ENCODE measurements at regions not wholly inside any gene's neighbourhood (a gene's known extent, or its start where the extent isn't known, plus 50 kb on each side); places are given as distances from the start of the nearest gene placed in this dataset.

- no peak for DNase-seq
These were observed 1084.9 kb upstream of the RBFOX1 start for GRCh38 chr16:6247775-6248174.

- no peak for DNase-seq
These were observed 1085.5 kb upstream of the RBFOX1 start for GRCh38 chr16:6247150-6247549.

DNA sequence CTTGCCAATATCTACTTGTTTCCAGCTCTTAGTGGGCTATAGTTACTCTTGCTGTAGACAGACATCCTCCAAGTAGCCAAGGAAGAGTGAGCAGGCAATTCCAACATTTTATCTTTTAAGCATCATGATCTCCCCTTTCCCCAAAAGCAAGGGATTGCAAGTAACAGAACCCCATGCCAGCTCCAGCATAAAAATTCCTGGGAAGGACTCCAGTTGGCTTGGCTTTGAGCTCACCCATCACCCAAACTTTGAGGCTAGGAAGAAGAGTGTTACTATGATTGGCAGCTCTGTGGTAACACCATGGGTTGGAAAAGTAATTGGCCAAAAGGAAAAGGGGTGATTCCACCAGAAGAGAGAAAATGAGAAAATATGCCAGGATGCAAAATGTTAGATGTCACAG, 1086.4 kb upstream of the RBFOX1 start:
- DNase-seq: no peak

GRCh38 chr16:6232056-6232455, 1100.6 kb upstream of the RBFOX1 start:
- DNase-seq: no peak

DNA sequence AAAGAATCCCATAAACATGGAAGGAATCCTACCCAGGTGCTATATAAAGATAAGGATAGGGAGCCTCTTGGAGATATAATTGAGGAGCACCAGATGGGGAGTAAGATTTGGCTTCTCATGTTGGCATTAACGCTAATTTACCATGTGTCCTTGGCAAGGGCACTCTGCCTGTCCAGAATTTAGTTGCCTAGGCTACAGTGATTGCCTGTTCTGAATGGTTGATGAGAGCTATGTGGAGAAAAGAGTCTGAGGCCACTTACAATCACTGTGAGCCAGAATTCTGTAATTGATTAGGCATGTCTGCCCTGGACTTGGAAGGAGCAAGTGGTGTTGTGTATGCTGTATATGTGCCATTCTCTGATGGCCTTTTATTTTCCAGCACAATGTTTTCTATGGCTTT, 1101.2 kb upstream of the RBFOX1 start:
- no peak for DNase-seq

- DNase-seq: no peak
These were observed 1103.5 kb upstream of the RBFOX1 start for GRCh38 chr16:6229186-6229585.

- no peak for DNase-seq
These were observed 1113.8 kb upstream of the RBFOX1 start for GRCh38 chr16:6218855-6219254.

DNA sequence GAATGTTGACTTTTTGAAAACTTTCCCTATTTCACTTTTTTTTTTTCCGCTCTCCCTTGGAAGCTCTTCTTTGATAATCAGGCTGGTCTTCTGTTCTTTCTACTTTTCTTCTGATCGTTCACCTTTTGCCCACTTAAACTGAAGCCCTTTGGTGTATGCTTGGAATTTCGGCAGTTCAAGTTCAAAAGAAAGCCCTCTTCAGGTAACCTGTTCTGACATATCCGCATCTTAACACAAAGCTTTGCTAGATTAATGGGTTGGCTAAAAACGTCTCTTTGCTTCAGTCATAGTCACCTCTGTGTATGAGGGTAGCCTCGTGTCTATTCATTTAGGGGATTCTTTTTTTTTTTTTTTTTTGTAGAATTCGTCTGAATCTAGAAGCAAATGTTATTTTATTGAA, 1115.8 kb upstream of the RBFOX1 start:
- no peak for DNase-seq

- no peak for DNase-seq
These were observed 1114.0 kb upstream of the EEF2KMT start for GRCh38 chr16:6211644-6212043.

DNA sequence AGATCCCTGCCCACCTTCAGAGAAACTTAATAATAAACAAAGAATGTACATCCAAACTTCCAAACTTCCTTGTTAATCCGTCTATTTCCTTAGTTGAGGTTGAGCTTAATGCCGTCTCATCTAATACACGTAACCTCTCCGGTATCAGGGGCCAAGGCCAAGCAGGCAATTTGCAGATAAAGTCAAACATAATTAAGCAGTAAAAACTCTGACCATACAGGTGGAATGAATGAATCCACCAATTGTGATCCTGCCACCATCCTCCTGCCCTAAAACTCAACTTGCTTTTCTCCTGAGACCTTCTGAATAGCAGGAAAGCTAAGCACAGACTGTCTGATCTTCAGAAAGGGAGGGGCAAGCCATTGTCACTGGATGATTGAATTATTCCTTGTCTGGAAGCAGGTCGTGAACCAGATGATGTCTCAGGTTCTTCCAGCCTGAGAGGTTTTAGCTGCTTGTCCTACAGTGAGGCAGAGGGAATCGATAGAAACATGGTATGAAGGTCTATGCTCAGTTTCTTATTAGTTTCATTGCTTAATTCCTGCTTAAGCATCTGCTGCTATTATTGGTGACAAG, 1111.8 kb upstream of the EEF2KMT start:
- no peak for DNase-seq

- DNase-seq: no peak
These were observed 1110.0 kb upstream of the EEF2KMT start for GRCh38 chr16:6207580-6207979.

- DNase-seq: no peak
These were observed 1109.5 kb upstream of the EEF2KMT start for GRCh38 chr16:6207124-6207523.

GRCh38 chr16:6206080-6206479, 1108.5 kb upstream of the EEF2KMT start:
- no peak for DNase-seq

- no peak for DNase-seq
These were observed 1107.3 kb upstream of the EEF2KMT start for GRCh38 chr16:6204945-6205344.

- no peak for DNase-seq
These were observed 1103.3 kb upstream of the EEF2KMT start for GRCh38 chr16:6200861-6201260.

DNA sequence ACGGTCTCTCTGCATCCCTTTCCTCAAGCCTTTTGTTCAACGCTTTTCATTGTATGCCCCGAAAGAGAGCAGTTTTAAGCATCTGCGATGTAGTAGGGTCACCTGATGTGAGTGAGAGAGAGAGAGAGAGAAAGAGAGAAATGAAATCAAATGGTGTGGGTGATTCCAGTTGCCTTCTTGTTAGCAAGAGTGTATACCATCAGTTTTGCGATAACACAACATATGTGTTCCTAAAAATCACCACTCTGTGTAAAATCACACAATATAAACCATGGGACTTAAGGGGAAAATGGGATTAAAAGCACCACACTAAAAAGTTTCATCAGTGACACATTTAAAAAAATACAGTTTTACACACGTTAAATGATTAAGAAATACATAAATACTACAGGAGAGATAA, 1102.7 kb upstream of the EEF2KMT start:
- DNase-seq: no peak

GRCh38 chr16:6195966-6196365, 1098.4 kb upstream of the EEF2KMT start:
- no peak for DNase-seq

DNA sequence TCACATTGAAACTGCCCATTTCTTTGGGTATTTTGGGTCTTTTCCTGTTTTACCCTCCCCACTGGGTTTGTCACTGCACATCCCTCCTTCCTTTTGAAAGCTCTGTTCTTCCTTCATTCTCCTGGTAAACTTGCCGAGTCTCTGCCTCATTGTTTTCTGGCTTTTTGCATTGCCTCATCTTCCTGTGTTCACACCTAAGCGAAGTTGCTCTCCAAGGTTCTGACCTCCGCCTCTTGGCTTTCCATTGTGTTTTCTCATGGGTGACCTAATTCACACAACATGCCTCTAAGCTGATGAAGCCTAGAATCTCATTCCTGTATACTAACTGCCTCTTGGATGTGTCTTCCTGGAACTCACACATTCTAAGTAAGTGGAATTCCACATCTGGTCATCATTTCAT, 1096.1 kb upstream of the EEF2KMT start:
- no peak for DNase-seq

DNA sequence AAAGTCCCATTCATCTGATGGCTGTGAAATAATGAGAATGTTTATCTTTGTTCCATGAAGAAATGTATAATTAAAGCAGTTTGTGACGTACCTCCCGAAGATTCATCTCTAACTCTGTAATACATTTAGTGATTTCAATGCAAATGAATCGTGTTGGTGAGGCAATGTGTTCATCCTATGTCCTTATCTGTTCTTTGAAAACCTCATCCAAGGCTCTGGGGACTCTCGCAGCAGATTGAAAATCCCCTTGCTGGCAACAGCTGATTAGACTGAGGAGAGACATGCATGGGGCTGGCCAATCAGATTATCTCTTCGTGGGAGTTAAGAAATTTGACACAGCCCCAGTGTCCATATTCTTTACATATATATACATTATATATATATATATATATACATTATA, 1095.4 kb upstream of the EEF2KMT start:
- DNase-seq: no peak

- no peak for DNase-seq
These were observed 1094.9 kb upstream of the EEF2KMT start for GRCh38 chr16:6192532-6192931.

GRCh38 chr16:6190776-6191175, 1093.2 kb upstream of the EEF2KMT start:
- DNase-seq: no peak

DNA sequence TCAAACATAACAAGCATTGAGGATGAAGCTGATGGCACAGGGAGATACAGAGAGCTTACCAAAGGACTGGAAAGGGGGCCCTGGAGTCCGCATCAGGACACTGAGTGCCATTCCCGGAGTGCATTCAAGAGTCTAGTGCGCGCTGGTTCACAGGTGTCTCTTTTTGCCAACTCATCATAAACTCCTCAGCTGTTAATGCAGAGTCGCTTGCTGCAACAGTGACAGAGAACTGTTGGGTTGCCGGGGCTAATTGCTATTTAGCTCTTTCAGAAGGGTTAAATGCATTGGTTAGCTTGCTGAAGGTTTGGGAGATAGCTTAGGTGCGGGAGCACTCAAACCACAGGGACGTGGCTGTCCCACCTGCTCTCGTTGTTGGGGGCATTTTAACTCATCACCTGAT, 1091.6 kb upstream of the EEF2KMT start:
- no peak for DNase-seq

DNA sequence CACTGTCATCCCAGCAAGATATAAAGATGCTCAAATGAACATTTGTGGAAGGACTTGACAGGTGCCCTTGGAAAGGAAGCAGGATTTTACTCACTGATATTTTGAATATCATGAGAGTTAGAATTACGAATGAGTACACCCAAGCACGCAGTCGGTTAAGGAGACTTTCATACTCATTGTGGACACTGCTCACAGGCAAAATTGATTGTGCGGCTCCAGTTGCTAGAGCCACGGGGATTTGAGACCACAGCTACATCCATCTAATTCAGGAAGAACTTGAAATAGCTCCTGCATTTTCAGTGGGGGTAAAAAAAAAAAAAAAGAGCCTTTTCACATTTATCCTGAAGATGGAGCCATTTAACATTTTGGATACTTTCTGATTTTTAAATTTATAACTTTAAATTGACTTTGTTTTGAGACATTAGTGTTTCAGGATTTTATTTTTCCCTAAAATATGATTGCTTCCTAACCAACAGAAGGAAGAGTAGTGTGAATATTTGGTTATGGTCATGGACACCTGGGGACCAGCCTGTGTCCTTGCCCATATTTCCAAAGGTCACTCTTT, 1080.1 kb upstream of the EEF2KMT start:
- no peak for DNase-seq

DNA sequence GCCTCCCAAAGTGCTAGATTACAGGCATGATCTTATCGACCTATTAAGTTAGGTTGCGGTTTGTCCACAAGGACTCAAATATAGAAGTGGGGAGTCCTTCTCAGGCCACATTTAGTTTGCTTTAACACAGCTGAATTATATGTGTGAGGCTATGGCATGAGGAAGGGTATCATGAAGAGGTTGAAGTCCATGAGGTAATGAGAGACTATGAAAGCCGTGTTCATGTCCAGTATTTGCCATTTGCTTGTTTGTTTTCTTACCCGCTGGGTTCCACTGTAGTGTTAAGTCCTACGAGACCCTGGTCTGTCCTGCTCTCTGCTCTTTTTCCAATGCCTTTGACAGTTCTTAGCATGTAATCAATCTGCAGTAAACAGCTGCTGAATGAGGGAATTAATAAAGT, 1072.4 kb upstream of the EEF2KMT start:
- no peak for DNase-seq

DNA sequence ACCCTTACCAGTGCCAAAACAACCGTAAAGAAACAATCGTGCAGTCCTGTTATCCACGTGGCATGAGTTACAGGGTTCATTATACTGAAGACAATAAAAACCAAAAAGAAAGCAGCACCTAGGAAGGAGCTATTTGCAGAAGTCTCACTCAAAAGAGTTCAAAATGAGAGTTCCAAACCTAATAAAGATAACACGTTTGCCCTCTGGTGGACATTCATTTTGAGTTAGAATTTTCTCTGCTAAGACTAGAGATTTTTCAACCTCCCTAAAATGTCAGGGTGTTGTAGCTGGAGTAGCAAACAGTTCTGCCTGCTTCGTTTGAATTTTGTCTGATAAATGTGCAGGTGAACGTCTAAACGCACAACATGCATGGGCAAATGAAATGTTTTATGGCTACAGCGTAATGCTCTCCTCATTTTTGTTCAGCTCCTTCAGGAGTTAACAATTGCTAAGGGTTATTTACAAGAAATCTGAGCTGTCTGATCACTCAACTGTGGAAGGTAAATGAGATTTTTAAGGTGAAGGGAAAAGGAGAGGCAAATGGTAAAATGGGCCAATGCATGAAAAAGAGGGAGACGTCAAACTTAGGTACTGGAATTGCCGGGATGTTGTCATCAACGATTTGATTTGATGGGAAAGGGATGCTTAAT, 1067.9 kb upstream of the EEF2KMT start:
- DNase-seq: no peak
